Type B pancreatic cell (in vitro differentiated cells): ENCODE measurements at regions not wholly inside any gene's neighbourhood (a gene's known extent, or its start where the extent isn't known, plus 50 kb on each side); places are given as distances from the start of the nearest gene placed in this dataset.

ENCODE experiments used
- DNase-seq: peaks from one replicate; pipeline ENCODE4 v3.0.0; 2021; ENCODE audit warnings: mixed read lengths; ENCODE audit not compliant: unreplicated experiment; ENCODE audit errors: extremely low spot score
- H3K27ac Mint-ChIP-seq: 2 replicates; pipeline ENCODE4 v1.8.0; 2021; ENCODE audit warnings: mild to moderate bottlenecking, mixed read lengths
- H3K27me3 Mint-ChIP-seq: 2 replicates; pipeline ENCODE4 v1.8.0; 2021; ENCODE audit warnings: mixed read lengths
- H3K36me3 Mint-ChIP-seq: 2 replicates; pipeline ENCODE4 v1.8.0; 2021; ENCODE audit warnings: mixed read lengths
- H3K4me1 Mint-ChIP-seq: one replicate; pipeline ENCODE4 v1.8.0; 2021; ENCODE audit warnings: mixed read lengths; ENCODE audit not compliant: unreplicated experiment
- H3K4me3 Mint-ChIP-seq: 2 replicates; pipeline ENCODE4 v1.8.0; 2021; ENCODE audit warnings: mild to moderate bottlenecking, mixed read lengths
- H3K9me3 Mint-ChIP-seq: 2 replicates; pipeline ENCODE4 v1.8.0; 2021; ENCODE audit warnings: mixed read lengths
- CTCF ChIP-seq: fragments of 200-600 bp; sonication (generic); conservative IDR thresholded peaks from 2 replicates; pipeline ENCODE4 v1.5.0; 2021; ENCODE audit warnings: antibody characterized with exemption, mild to moderate bottlenecking

GRCh38 chr6:94227741-94228140 is 808.4 kb upstream of the EPHA7 start:
- no peaks in the 10 kb centered on the region for H3K36me3 Mint-ChIP-seq
- no peak overlapping the region for H3K4me3 Mint-ChIP-seq
- H3K27ac Mint-ChIP-seq = no peak overlapping the region
- H3K4me1 Mint-ChIP-seq = no peaks in the 10 kb centered on the region
- no peak for TF ChIP-seq CTCF
- peaks cover 6% of the 10 kb centered on the region for H3K27me3 Mint-ChIP-seq
- no peaks in the 10 kb centered on the region for H3K9me3 Mint-ChIP-seq
- no peak for DNase-seq

- H3K36me3 Mint-ChIP-seq = no peaks in the 10 kb centered on the region
- H3K4me1 Mint-ChIP-seq = no peaks in the 10 kb centered on the region
- no peaks in the 10 kb centered on the region for H3K9me3 Mint-ChIP-seq
- no peak overlapping the region for H3K27ac Mint-ChIP-seq
- no peak for TF ChIP-seq CTCF
- DNase-seq = no peak
- peaks cover 5% of the 10 kb centered on the region for H3K27me3 Mint-ChIP-seq
- H3K4me3 Mint-ChIP-seq = no peak overlapping the region
Measured at GRCh38 chr6:94217836-94218235, 798.5 kb upstream of the EPHA7 start.

DNA sequence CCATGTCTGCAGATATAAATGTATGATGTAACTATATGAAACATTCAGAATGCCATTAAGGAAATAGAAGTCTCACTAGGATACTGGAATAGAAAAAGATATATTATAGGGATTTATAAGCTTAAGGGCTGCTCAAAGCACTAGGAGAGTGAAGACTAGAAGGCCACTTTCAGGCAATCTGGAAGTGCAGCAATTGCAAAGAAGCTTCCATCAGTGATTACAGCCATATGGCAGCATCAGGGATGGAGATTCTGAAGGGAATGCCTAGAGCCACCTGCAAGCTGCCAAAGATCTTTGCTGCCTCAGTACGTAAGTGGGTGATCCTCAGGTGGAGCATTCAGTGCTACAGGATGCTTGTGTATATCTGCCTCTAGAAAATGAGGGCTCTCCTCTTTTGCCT is 796.2 kb upstream of the EPHA7 start:
- DNase-seq = no peak
- Mint-ChIP-seq H3K4me1 (no peaks in the 10 kb centered on the region), H3K27me3 (peaks cover 5% of the 10 kb centered on the region), H3K27ac (no peak overlapping the region), H3K4me3 (no peak overlapping the region), H3K9me3 (no peaks in the 10 kb centered on the region), H3K36me3 (no peaks in the 10 kb centered on the region)
- TF ChIP-seq CTCF = no peak

- Mint-ChIP-seq H3K36me3 (no peaks in the 10 kb centered on the region), H3K4me3 (no peak overlapping the region), H3K9me3 (no peaks in the 10 kb centered on the region), H3K27ac (no peak overlapping the region), H3K27me3 (peaks cover 5% of the 10 kb centered on the region), H3K4me1 (no peaks in the 10 kb centered on the region)
- no peak for TF ChIP-seq CTCF
- no peak for DNase-seq
Measured at GRCh38 chr6:94213226-94213625, 793.9 kb upstream of the EPHA7 start.

GRCh38 chr6:94196891-94197290 is 777.5 kb upstream of the EPHA7 start:
- Mint-ChIP-seq H3K4me1 (no peaks in the 10 kb centered on the region), H3K36me3 (no peaks in the 10 kb centered on the region), H3K4me3 (no peak overlapping the region), H3K27me3 (peaks cover under 1% of the 10 kb centered on the region), H3K9me3 (peaks cover 6% of the 10 kb centered on the region), H3K27ac (no peak overlapping the region)
- TF ChIP-seq CTCF = no peak
- DNase-seq = no peak

DNA sequence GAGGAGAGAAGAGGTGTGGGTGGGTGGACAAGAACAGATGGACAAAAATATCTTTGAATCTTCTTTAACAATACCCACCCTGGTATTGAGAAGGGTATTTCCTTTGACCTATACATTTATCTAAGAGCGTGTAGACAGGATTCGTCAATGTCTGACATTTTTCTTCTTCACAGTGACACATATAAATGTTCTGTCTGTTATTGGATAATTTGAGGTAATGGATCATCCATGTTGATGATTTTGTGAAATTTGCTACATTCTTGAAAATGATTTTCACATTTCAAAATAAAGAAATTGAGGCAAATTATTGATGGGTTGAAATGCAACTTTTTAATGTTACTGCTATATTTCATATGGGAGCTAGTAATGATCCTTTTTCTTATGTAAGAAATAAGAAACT is 770.7 kb upstream of the EPHA7 start:
- Mint-ChIP-seq H3K27me3 (peaks cover 9% of the 10 kb centered on the region), H3K36me3 (no peaks in the 10 kb centered on the region), H3K9me3 (peaks cover 8% of the 10 kb centered on the region), H3K4me3 (no peak overlapping the region), H3K4me1 (no peaks in the 10 kb centered on the region), H3K27ac (no peak overlapping the region)
- TF ChIP-seq CTCF = no peak
- DNase-seq = no peak
